GM19467 (cell line): ENCODE measurements at regions not wholly inside any gene's neighbourhood (a gene's known extent, or its start where the extent isn't known, plus 50 kb on each side); places are given as distances from the start of the nearest gene placed in this dataset.
"Not testable (repeated sequence)": the region's sequence is repeated elsewhere in the genome, so short reads cannot be mapped to it uniquely, and the experiment has no call there.

Experiments
- ATAC-seq: cut with Tn5 transposase; IDR thresholded peaks from one replicate; pipeline ENCODE4 v1.9.1; 2021; ENCODE audit warnings: mild to moderate bottlenecking, moderate library complexity; ENCODE audit not compliant: unreplicated experiment

DNA sequence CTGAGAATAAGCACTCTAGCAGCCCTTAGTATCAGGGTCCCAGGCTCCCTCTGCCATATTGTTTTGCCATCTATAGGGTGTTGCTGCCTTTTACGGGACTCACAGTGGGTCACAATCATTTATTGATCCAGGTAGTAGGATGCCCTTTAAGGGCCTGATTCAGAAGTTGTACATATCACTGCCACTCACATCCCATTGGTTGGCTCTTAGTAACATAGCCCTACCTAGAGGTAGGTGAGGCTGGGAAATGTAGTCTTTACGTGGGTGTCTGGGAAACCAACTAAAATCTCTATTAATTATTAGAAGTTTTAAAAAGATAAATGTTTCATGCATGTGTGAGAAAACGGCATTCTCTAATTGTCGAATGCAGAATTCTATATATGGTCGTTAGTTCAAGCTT is 78.8 kb upstream of the ATP5PO start:
- ATAC-seq, result no peak

DNA sequence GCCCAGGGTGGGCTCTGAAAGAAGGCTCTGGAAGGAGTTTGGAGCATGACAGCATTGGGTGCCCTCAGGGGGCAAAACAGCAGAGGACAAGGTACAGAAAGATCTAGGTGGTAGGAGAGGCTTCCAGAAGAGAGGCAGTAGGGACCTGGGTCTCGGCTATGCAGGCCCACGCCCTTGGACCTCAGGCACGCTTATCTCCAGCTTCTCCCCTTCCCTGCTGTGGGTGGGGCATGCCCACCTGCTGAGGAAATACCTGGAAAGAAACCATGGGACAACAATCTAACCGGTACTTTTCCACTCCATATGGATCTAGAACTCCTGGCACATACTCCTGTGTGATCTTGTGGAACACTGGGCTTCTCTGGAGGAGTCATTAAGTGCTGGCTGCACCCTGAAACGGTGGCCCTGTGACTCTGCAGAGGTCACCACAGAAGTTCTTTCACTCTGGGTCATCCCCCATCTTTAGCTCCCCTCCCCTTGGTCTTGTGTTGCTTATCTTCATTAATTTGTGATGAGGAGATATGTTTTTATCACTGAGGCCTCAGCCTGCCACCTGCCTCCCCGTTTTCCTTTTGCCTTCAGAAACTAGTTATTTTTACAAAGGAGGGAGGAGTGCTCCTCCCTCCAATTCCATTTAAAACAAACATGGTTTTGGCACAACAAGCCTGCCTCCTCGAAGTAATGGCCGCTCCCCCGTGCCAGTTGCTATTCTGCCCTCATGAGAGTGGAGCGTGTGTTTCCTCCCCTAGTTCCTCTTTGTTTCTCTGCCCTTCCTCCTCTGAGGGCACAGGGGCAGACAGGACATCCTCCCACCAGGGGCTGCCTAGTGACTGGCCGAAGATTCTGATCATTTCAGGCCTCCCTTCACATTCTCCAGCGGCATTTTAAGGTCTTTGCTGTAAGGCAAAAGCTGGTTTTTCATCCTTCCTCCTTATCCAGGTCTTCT is 78.0 kb upstream of the ATP5PO start:
- no peak for ATAC-seq

DNA sequence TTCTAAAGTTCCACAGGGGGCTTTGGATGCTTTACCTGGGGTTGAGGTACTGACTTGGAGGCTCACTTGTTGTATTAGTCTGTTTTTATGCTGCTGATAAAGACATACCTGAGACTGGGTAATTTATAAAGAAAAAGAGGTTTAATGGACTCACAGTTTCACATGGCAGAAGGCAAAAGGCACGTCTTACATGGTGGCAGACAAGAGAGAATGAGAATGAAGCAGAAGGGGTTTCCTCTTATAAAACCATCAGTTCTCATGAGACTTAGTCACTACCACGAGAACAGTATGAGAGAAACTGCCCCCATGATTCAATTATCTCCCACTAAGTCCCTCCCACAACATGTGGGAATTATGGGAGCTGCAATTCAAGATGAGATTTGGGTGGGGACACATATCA is 76.8 kb upstream of the ATP5PO start:
- not testable (repeated sequence) for ATAC-seq

DNA sequence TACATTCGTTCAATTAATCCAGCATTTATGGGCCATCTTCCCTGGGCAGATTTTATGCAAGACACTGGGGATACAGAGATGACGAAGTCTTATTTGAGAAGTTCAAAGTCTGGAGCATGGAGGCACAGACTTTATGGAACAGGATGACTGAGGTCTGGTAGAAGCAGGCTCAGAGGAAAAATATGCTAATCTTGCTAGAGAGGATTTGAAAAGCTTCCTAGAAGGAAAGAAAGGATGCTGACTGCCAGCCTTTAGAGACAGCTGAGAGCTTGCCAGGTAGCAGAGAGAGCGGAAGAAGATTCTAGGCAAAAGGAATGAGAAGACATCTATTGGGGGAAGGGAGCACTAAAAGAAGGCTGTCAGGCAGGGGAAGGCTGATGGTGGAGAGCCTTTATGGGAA is 75.5 kb upstream of the ATP5PO start:
- no peak for ATAC-seq

DNA sequence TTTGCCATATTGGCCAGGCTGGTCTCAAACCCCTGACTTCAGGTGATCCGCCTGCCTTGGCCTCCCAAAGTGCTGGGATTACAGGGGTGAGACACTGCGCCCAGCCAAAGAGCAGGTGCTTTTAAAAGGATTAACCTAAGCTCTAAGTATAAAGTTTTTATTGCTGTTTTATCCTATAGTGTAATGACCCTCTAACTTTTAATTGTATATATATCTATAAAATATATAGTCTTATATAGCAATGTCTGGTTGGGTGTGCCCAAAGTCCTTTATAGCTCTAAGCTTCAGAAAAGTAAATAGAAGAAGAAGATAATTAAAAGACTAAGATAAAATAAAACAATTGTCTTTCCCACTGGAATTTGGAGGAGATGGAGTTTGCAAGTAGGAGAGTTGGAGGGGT is 73.8 kb upstream of the ATP5PO start:
- no peak for ATAC-seq

DNA sequence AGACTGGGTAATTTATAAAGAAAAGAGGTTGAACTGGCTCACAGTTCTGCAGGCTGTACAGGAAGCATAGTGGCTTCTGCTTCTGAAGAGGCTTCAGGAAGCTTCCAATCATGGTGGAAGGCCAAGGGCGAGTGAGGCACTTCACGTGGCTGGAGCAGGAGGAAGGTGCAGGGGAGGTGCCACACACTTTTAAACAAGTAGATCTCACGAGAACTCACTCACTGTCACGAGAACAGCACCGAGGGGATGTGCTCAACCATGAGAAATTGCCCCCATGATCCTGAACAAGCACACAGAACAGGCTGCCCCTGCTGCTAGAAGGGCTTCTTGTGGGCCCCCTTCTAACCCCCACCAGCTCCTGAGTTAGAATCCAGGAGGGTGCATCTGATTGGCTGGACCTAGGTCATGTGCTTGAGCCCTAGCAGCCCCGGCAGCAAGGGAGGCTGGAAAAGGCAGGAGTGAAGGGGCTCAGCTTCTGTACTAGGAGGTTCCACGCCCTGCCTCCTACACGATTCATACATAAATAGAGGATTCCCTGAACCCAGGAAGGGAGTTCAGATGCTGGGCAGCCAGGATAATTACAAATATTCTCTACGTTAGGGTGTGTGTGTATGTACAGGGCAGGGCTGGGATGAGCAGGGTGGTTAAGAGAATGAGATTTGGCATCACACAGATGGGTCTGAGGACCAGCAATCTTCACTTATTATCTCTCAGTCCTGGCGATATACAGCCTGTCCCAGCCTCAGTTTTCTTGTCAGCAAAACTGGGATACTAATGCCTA is 72.8 kb upstream of the ATP5PO start:
- ATAC-seq, result no peak

DNA sequence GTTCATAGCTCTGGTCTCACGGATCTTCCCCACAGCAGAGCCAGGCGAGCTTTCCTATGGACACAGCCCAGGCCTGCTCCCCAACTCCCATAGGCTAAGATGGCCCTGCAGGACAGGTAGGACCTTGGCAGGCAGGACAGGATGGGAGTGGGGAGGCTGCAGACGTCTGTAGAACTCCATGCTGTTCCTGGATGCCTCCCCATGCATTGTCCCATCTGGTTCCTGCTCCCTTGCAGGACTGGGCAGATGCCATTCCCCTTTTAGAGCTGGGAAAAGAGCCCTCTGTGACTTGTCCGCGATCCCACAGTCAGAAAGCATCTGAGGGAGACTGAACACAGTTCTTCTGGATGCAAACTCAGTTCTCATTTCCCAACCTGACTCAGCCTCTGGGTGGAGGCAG is 71.9 kb upstream of the ATP5PO start:
- ATAC-seq, result no peak

DNA sequence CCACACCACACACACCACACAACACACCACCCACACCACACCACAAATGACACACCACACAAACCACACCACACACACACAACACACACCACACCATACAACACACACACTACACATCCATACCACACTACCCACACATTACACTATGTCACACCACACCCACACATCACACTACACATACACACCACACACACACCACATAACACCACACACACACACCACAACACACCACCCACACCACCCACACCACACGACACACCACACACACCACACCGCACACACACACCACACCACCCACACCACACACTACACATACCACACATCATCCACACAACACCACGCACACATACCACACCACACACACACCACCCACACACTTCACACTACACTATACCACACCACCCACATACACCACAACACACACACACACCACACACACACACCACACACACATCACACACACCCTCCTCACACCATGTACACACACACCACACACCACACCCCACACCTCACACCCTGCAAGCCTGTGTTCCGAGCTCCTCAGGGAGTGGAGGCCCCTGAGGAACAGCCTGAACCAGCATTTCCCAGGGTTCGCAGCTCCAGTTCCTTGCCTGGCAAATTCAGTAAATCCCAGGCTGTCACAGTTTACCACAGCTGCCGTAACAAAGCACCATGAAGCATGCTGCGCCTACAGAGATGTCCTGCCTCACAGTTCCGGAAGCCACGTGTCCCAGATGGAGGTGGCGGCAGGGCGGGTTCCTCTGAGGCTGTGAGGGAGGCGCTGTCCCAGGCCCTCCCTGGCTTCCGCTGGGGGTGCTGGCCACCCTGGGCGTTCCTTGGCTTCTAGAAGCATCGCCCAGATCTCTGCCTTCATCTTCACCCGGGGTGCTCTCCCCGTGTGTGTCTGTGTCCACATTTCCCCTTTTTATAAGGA is 69.8 kb upstream of the ATP5PO start:
- ATAC-seq, result no peak

DNA sequence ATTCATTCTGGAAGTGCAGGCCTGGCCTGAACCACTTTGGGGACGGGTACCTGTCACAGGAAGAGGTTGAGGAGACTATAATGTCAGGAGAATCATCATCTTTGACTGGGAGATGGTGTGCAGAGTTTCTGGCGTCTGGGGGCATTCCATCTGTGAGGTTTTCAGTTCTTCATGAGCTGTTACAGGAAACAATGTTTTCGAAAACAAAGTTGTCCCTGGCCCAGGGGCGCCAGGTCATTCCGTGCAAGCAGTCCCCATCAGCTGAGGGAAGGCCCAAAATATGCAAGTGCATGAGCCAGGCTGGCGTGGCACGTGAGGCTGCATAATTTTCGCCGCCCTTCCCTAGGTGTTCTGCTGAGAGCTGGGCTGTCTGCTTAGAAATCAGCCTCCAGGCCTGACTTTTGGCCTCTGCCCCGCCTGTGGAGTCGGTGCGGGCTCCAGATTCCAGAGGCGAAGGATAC is 68.4 kb upstream of the ATP5PO start:
- no peak for ATAC-seq

DNA sequence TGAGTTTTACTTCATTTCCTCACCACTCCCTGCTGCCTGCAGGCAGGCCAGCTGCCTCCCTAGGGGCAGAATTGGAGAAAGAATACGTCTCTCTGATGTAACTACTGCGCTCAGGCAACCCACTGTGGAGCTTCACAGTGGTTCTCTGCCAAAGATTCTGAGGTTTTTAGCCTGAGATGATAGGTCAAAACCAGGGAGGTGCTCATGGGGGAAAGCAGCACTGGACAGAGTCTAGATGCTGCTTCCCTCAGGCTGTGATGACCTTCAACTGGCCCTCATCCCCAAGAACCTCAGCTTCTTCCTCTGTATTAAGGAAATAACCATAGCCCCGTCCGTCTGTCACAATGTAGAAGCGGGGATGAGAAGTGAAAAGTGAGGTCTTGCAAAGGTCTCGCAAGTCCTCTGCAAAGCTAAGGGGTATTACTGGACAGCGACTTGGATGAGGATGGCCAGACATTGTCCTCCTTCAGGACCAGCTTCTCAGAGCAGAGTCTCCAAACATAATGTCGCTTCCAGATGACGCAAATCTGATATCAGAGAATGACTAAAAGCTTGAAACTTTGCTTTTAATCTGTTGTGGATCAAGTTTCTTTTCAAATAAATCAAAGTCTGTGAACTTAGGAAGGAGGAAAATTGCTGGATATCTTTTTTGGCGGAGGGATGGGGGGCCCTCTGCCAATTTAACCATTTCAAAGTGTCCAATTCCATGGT is 65.9 kb upstream of the ATP5PO start:
- ATAC-seq, result no peak

DNA sequence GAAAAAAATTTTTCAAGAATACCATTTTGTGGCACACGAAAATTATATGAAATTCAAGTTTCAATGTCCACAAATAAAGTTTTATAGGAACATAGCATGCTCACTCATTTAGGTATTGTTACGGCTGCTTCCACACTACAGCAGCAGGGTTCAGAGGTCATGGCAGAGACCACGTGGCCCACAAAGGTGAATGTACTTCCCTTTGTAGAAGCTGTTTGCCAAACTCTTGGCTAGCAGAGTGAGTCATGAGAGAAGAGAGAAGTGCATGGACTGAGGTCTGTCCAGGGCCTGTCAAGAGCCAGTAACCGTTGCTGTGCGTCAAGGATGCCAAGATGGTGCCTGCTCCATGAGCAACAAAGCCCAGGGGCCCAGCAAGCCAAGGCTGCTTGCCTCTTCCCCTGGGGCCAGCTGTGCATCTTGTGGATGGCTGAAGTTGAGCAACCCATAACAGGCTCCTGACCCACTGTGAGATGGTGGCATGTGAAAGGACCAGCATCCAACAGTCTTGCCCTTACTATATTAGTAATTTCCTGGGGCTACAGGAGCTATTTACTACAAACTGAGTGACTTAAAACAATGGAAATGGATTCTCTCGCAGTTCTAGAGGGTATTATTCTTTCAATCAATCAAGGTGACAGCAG is 64.8 kb upstream of the ATP5PO start:
- no peak for ATAC-seq

DNA sequence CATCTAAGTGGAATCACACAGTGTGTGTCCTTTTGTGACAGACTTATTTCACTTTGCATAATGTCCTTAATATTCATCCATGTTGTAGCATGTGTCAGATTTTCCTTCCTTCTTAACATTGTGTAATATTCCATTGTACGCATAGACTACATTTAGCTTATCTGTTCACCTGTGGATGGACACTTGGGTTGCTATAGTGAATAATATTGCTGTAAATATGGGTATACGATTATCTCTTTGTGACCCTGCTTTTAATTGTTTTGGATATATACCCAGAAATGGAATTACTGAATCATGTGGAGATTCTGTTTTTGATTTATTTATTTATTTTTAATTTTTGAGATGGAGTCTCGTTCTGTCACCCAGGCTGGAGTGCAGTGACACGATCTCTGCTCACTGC is 63.0 kb upstream of the ATP5PO start:
- no peak for ATAC-seq

DNA sequence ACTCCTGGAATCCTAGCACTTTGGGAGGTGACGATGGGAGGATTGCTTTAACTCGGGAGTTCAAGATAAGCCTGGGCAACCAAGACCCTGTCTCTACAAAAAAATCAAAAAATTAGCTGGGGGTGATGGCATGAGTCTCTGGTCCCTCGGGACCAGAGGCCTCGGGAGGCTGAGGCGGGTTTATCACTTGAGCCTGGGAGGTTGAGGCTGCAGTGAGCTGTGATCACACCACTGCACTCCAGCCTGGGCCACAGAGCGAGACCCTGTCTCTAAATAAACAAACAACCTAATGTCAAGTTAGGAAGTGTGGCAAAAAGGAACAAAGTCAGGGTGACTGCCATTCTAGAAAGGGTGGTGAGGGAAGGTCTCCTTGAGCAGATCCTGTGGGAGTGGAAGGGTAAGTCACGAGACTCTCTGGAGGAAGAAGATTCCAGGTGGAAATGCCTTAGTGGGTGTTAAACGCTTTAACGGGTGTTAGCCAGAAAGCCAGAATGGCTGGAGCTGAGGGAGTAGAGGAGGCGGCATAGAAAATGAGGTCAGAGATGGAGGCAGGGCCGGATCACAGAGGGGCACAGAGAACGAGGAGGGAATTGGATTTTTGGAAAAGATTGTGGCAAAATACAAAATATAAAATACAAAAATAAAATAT is 62.2 kb upstream of the ATP5PO start:
- ATAC-seq, result no peak

DNA sequence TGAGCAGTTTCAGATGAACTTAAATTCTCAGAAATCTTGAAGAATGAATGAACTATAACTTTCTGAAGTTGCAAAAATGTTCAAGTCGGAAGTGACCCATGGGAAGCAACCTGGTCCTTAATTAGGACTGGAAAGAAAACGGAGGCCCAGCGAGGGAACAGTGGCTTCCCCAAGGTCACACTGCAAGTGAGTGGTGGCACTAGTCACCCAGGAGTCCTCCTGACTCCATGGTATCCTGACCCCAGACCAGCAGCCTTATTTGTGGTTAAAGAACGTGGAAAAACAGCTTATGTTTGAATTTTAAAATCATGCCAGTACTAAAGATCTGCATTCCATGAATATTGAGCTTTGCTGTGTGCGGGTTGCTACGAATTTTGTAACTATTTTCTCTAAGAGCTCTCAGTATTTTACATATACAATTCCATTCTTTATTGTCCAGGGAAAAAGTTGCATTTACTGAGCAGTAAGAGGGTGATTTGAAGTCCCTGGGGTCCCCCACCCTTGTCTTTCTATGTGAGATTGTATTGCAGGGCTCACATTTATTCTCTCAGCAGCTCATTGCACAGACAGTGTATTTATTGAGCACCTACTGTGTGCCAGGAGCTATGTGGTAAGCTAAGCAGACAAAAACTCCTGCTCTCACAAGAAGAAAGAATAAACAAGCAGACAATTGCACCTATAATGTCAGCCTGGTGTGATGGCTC is 61.6 kb upstream of the ATP5PO start:
- ATAC-seq, result no peak

DNA sequence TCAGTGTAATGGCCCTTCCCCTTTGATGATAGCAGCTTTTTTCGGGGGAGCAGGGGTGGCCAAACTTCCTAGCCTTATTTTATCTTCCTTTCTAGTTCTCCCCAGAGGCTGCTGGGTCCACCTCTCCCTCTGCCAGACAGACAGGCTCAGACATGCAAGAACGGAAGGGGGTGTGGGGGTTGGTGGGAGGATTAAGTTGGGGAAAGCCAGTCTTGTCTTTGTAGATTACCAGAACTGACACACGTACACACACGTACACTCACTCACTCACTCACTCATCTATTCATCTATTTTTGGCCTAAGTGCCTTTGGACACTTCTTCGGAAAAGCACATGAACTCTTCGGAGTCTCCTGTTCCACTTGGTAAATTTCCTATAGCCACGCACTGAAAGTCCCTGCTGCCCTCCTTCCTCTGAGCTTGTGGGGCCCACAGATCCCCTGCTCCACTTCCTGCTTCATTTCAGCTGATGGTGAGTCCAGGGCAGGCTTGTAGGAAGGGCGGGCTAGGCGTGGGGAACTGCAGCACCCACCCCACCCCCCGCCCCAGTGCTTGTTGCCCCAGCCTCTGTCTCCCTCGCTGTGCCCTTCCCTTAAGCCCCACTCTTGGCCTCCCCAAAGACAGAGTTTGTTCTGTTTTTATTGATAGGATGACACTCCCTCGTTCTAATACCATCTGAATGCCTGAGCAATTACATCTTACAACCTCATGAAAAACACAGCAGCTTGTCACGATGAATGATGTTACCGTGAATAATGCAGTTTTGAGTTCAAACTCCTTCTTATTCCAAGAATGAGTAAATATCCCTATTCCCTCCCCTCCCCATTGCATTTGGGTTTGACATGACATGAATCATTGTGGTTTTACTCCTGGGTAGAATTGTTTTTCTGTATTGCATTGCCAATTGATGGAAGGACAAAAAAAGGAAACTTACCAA is 60.7 kb upstream of the ATP5PO start:
- peak; percentile 40 for ATAC-seq

DNA sequence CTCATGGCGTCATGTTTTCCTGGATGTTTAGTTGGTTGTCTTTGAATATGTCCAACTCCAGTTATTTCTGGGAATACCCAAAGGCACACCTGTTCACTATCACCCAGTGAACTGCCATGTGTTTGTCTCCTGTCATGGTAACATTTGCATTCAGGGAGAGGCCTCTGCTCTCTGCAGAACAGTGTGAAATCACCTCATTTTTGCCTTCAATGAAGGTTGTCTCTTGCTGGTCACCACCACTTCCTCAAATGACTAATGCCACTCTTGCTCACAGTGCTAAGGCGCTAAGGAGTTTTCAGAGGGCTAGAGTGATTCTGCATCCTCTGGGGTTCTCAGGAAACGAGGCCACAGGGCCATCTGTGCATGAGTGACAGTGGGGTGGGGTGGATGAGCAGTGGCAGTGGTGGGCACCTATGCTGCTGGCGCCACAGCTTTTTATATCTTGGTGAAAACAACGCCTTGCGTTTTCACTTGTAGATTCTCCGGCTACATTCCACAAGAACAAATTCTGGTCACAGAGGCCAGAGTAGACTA is 60.0 kb upstream of the ATP5PO start:
- peak; percentile 79 for ATAC-seq
